NOMO-1 treated with DMSO at 0.1 percent for 48 hours (cell line): ENCODE measurements at regions not wholly inside any gene's neighbourhood (a gene's known extent, or its start where the extent isn't known, plus 50 kb on each side); places are given as distances from the start of the nearest gene placed in this dataset.
"Not testable (repeated sequence)": the region's sequence is repeated elsewhere in the genome, so short reads cannot be mapped to it uniquely, and the experiment has no call there.

Source experiments
- DNase-seq: peaks from one replicate; lab custom pipeline; 2025; ENCODE audit not compliant: unreplicated experiment; lab: John Stamatoyannopoulos, UW

GRCh38 chr7:22066522-22066921 lies 120.8 kb upstream of the CDCA7L start:
- DNase-seq: no peak

- no peak for DNase-seq
These were observed 119.1 kb upstream of the CDCA7L start for GRCh38 chr7:22064816-22065215.

GRCh38 chr7:22061775-22062174 lies 116.1 kb upstream of the CDCA7L start:
- DNase-seq: no peak

GRCh38 chr7:22060863-22061262 lies 115.2 kb upstream of the CDCA7L start:
- no peak for DNase-seq

GRCh38 chr7:22060197-22060596 lies 114.5 kb upstream of the CDCA7L start:
- no peak for DNase-seq

- no peak for DNase-seq
These were observed 109.5 kb upstream of the CDCA7L start for GRCh38 chr7:22055226-22055625.

GRCh38 chr7:22052674-22053365 lies 107.1 kb upstream of the CDCA7L start:
- no peak for DNase-seq

- DNase-seq: no peak
These were observed 106.4 kb upstream of the CDCA7L start for GRCh38 chr7:22051886-22052673.

GRCh38 chr7:22049766-22050500 lies 104.2 kb upstream of the CDCA7L start:
- DNase-seq: no peak

GRCh38 chr7:22043367-22043766 lies 97.7 kb upstream of the CDCA7L start:
- DNase-seq: no peak

GRCh38 chr7:22040923-22041595 lies 95.4 kb upstream of the CDCA7L start:
- no peak for DNase-seq

GRCh38 chr7:22039670-22040069 lies 94.0 kb upstream of the CDCA7L start:
- no peak for DNase-seq

GRCh38 chr7:22032356-22032755 lies 86.7 kb upstream of the CDCA7L start:
- not testable (repeated sequence) for DNase-seq

GRCh38 chr7:22028656-22029055 lies 83.0 kb upstream of the CDCA7L start:
- not testable (repeated sequence) for DNase-seq

- no peak for DNase-seq
These were observed 81.8 kb upstream of the CDCA7L start for GRCh38 chr7:22027475-22027874.

- DNase-seq: no peak
These were observed 80.3 kb upstream of the CDCA7L start for GRCh38 chr7:22025983-22026382.

GRCh38 chr7:22025075-22025474 lies 79.4 kb upstream of the CDCA7L start:
- DNase-seq: no peak

GRCh38 chr7:22019931-22020330 lies 74.2 kb upstream of the CDCA7L start:
- no peak for DNase-seq

GRCh38 chr7:22016507-22016906 lies 70.8 kb upstream of the CDCA7L start:
- DNase-seq: no peak

- no peak for DNase-seq
These were observed 68.0 kb upstream of the CDCA7L start for GRCh38 chr7:22013711-22014110.

GRCh38 chr7:22008683-22009082 lies 63.0 kb upstream of the CDCA7L start:
- DNase-seq: no peak
